Activated gamma-delta T cell treated with Interleukin-2 at 50 U/mL for 16 hours (primary cell): ENCODE measurements at regions not wholly inside any gene's neighbourhood (a gene's known extent, or its start where the extent isn't known, plus 50 kb on each side); places are given as distances from the start of the nearest gene placed in this dataset.

ENCODE experiments used
- DNase-seq: peaks from one replicate; pipeline ENCODE4 v3.0.0-alpha.2; 2020

- no peak for DNase-seq
Observed at GRCh38 chr11:37089439-37089838, 491.4 kb upstream of the RAG2 start.

GRCh38 chr11:37088573-37088910 lies 490.5 kb upstream of the RAG2 start:
- no peak for DNase-seq

- DNase-seq: no peak
Observed at GRCh38 chr11:37087650-37088572, 489.9 kb upstream of the RAG2 start.

GRCh38 chr11:37078521-37078920 lies 480.5 kb upstream of the RAG2 start:
- no peak for DNase-seq

- no peak for DNase-seq
Observed at GRCh38 chr11:37076866-37077265, 478.8 kb upstream of the RAG2 start.

- no peak for DNase-seq
Observed at GRCh38 chr11:37072538-37073055, 474.6 kb upstream of the RAG2 start.

GRCh38 chr11:37050311-37050710 lies 452.3 kb upstream of the RAG2 start:
- DNase-seq: no peak

GRCh38 chr11:37040921-37041320 lies 442.9 kb upstream of the RAG2 start:
- DNase-seq: no peak

- DNase-seq: no peak
Observed at GRCh38 chr11:37038911-37039310, 440.9 kb upstream of the RAG2 start.

- DNase-seq: no peak
Observed at GRCh38 chr11:37026741-37027140, 428.7 kb upstream of the RAG2 start.

- DNase-seq: no peak
Observed at GRCh38 chr11:37026326-37026725, 428.3 kb upstream of the RAG2 start.

GRCh38 chr11:37006563-37006962 lies 408.5 kb upstream of the RAG2 start:
- DNase-seq: no peak

- DNase-seq: no peak
Observed at GRCh38 chr11:37002831-37003230, 404.8 kb upstream of the RAG2 start.

- no peak for DNase-seq
Observed at GRCh38 chr11:36997656-36998055, 399.6 kb upstream of the RAG2 start.

GRCh38 chr11:36996795-36997194 lies 398.8 kb upstream of the RAG2 start:
- no peak for DNase-seq

- no peak for DNase-seq
Observed at GRCh38 chr11:36994208-36994607, 396.2 kb upstream of the RAG2 start.

GRCh38 chr11:36988556-36988955 lies 390.5 kb upstream of the RAG2 start:
- no peak for DNase-seq

- DNase-seq: no peak
Observed at GRCh38 chr11:36985562-36985961, 387.5 kb upstream of the RAG2 start.

- no peak for DNase-seq
Observed at GRCh38 chr11:36976741-36977140, 378.7 kb upstream of the RAG2 start.

GRCh38 chr11:36974771-36975170 lies 376.7 kb upstream of the RAG2 start:
- DNase-seq: no peak

- DNase-seq: no peak
Observed at GRCh38 chr11:36953976-36954375, 355.9 kb upstream of the RAG2 start.

GRCh38 chr11:36948460-36949127 lies 350.6 kb upstream of the RAG2 start:
- no peak for DNase-seq

GRCh38 chr11:36945384-36945783 lies 347.3 kb upstream of the RAG2 start:
- DNase-seq: no peak

- no peak for DNase-seq
Observed at GRCh38 chr11:36933481-36933880, 335.4 kb upstream of the RAG2 start.
